Osteocyte (in vitro differentiated cells): ENCODE measurements at regions not wholly inside any gene's neighbourhood (a gene's known extent, or its start where the extent isn't known, plus 50 kb on each side); places are given as distances from the start of the nearest gene placed in this dataset.

Source experiments
- DNase-seq: peaks from one replicate; pipeline ENCODE4 v3.0.0; 2021; ENCODE audit warnings: mixed read lengths; ENCODE audit not compliant: unreplicated experiment; ENCODE audit errors: extremely low spot score
- H3K27ac Mint-ChIP-seq: one replicate; pipeline ENCODE4 v1.8.0; 2021; ENCODE audit warnings: mild to moderate bottlenecking, mixed read lengths; ENCODE audit not compliant: unreplicated experiment
- H3K27me3 Mint-ChIP-seq: one replicate; pipeline ENCODE4 v1.8.0; 2021; ENCODE audit warnings: mixed read lengths; ENCODE audit not compliant: unreplicated experiment
- H3K36me3 Mint-ChIP-seq: one replicate; pipeline ENCODE4 v1.8.0; 2021; ENCODE audit warnings: mixed read lengths; ENCODE audit not compliant: unreplicated experiment
- H3K4me1 Mint-ChIP-seq: one replicate; pipeline ENCODE4 v1.8.0; 2021; ENCODE audit warnings: mixed read lengths; ENCODE audit not compliant: unreplicated experiment
- H3K4me3 Mint-ChIP-seq: one replicate; pipeline ENCODE4 v1.8.0; 2021; ENCODE audit warnings: mild to moderate bottlenecking, moderate library complexity, mixed read lengths; ENCODE audit not compliant: unreplicated experiment
- H3K9me3 Mint-ChIP-seq: one replicate; pipeline ENCODE4 v1.8.0; 2021; ENCODE audit warnings: mixed read lengths; ENCODE audit not compliant: unreplicated experiment
- TF ChIP-seq, protein P1 (sequence below): fragments of 200-600 bp; sonication (generic); IDR thresholded peaks from 2 replicates; pipeline ENCODE4 v1.5.0; 2021; ENCODE audit warnings: antibody characterized with exemption, mild to moderate bottlenecking, moderate library complexity

- no peak for DNase-seq
- Mint-ChIP-seq H3K27me3 (peaks cover 23% of the 10 kb centered on the region), H3K9me3 (no peaks in the 10 kb centered on the region), H3K36me3 (no peaks in the 10 kb centered on the region), H3K27ac (no peak overlapping the region), H3K4me3 (no peak overlapping the region), H3K4me1 (no peaks in the 10 kb centered on the region)
- TF ChIP-seq, protein P1, sequence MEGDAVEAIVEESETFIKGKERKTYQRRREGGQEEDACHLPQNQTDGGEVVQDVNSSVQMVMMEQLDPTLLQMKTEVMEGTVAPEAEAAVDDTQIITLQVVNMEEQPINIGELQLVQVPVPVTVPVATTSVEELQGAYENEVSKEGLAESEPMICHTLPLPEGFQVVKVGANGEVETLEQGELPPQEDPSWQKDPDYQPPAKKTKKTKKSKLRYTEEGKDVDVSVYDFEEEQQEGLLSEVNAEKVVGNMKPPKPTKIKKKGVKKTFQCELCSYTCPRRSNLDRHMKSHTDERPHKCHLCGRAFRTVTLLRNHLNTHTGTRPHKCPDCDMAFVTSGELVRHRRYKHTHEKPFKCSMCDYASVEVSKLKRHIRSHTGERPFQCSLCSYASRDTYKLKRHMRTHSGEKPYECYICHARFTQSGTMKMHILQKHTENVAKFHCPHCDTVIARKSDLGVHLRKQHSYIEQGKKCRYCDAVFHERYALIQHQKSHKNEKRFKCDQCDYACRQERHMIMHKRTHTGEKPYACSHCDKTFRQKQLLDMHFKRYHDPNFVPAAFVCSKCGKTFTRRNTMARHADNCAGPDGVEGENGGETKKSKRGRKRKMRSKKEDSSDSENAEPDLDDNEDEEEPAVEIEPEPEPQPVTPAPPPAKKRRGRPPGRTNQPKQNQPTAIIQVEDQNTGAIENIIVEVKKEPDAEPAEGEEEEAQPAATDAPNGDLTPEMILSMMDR = no peak
Measured at GRCh38 chr18:2188258-2188657, 383.0 kb downstream of the METTL4 start.

DNA sequence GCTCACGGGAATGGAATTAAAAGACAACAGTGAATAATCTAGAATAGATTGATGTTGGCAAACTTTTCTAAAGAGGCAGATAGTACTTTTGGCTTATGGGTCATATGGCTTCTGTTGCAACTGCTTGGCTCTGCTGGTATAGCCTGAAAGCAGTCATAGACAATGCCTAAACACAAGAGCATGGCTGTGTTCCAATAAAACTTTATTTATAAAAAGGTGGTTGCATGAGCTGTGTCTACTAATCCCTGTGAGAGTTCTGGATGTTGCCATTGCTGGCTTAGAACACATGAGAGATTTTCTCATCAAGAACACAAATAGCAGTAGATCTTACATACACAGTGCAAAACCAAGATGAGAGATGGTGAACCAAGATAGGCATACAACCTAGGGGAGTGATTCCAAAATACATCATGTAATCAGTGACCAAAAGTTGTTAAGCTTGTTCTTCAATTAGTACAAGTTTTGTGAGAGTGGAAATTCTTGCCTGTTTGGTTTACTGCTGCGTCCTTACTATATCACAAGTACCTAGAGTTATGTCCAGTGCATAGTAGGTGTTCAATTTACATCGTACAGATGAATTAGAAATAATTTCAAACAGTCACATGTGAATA, 380.0 kb downstream of the METTL4 start:
- Mint-ChIP-seq H3K4me1 (no peaks in the 10 kb centered on the region), H3K9me3 (peaks cover 4% of the 10 kb centered on the region), H3K27ac (no peak overlapping the region), H3K4me3 (no peak overlapping the region), H3K36me3 (no peaks in the 10 kb centered on the region), H3K27me3 (peaks cover 16% of the 10 kb centered on the region)
- DNase-seq = no peak
- TF ChIP-seq, protein P1 = no peak

GRCh38 chr18:2192562-2192961, 378.7 kb downstream of the METTL4 start:
- Mint-ChIP-seq H3K9me3 (peaks cover 4% of the 10 kb centered on the region), H3K4me3 (no peak overlapping the region), H3K36me3 (no peaks in the 10 kb centered on the region), H3K27ac (no peak overlapping the region), H3K4me1 (no peaks in the 10 kb centered on the region), H3K27me3 (peaks cover 16% of the 10 kb centered on the region)
- TF ChIP-seq, protein P1 = no peak
- DNase-seq = no peak

GRCh38 chr18:2197946-2198345, 373.4 kb downstream of the METTL4 start:
- no peak for DNase-seq
- Mint-ChIP-seq H3K27me3 (peaks cover 8% of the 10 kb centered on the region), H3K4me1 (no peaks in the 10 kb centered on the region), H3K27ac (no peak overlapping the region), H3K36me3 (no peaks in the 10 kb centered on the region), H3K4me3 (no peak overlapping the region), H3K9me3 (peaks cover 4% of the 10 kb centered on the region)
- TF ChIP-seq, protein P1 = no peak

DNA sequence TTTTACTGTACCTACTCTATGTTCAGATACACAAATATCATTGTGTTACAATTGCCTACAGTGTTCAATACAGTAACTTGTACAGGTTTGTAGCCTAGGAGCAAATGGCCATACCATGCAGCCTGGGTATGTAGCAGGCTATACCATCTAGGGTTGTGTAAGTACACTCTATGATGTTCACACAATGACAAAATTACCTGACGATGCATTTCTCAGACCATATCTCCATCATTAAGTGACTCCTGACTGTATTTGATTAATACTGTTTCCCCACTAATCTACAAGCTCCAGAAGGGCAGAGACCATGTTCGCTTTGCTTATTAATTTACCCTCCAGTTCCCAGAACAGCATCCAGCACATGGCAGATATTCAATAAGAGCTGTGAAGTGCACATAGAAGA, 372.2 kb downstream of the METTL4 start:
- no peak overlapping the region for H3K4me3 Mint-ChIP-seq
- no peaks in the 10 kb centered on the region for H3K4me1 Mint-ChIP-seq
- no peaks in the 10 kb centered on the region for H3K36me3 Mint-ChIP-seq
- peaks cover 8% of the 10 kb centered on the region for H3K27me3 Mint-ChIP-seq
- no peaks in the 10 kb centered on the region for H3K9me3 Mint-ChIP-seq
- no peak for DNase-seq
- TF ChIP-seq, protein P1 = no peak
- no peak overlapping the region for H3K27ac Mint-ChIP-seq
